K562 (cell line): ENCODE measurements at regions not wholly inside any gene's neighbourhood (a gene's known extent, or its start where the extent isn't known, plus 50 kb on each side); places are given as distances from the start of the nearest gene placed in this dataset.

Experiments used
- ATAC-seq: fragments of 200-7000 bp; cut with Tn5 transposase; 3 replicates; pipeline ENCODE4 v1.9.1; 2020; ENCODE audit warnings: moderate library complexity
- BruUV-seq: library from RNA; stranded (reverse); fragments of 400-500 nt; replicated peaks from 2 replicates; lab custom pipeline; 2021; lab: Mats Ljungman, UMichigan
- CTCF ChIA-PET: fragments of 300-600 bp; formaldehyde crosslinking; extraction: SDS; loops from one replicate; lab custom pipeline; 2021; ENCODE audit warnings: low intra/inter-chr PET ratio; lab: Yijun Ruan, JAX
- POLR2A ChIA-PET: fragments of 300-600, 350-650 bp; sonication (Branson Sonifier 250); formaldehyde crosslinking; extraction: SDS; loops from one replicate; lab custom pipeline; 2021; ENCODE audit warnings: antibody characterized with exemption, inconsistent platforms; lab: Yijun Ruan, JAX
- DNase-seq, 4 experiments: peaks; one replicate each; pipeline versions ENCODE4 v3.0.0 to v3.0.0-alpha.2; 2011 to 2018; ENCODE audit warnings: low spot score in 3 of 4, mixed read lengths in 3 of 4; ENCODE audit errors: extremely low read depth in 1 of 4
- FAIRE-seq: peaks from 2 replicates; lab custom pipeline; 2011; peaks lifted over from hg19 to GRCh38; lab: Jason Lieb, UNC
- H2AFZ ChIP-seq: 2 replicates; pipeline ENCODE4 v1.6.0; 2011; ENCODE audit warnings: low read depth, low read length, control low read depth, inconsistent platforms
- H3K27ac ChIP-seq: fragments of 200-600 bp; 3 replicates; pipeline ENCODE4 v1.8.0; 2011; ENCODE audit warnings: low read depth, mild to moderate bottlenecking, control low read depth, inconsistent platforms, low read length, moderate library complexity, mixed read lengths; ENCODE audit errors: extremely low read depth
- H3K27me3 ChIP-seq, 2 experiments: fragments of 300-600 bp in 1 of 2; 2 replicates in 1 of 2; 3 replicates in 1 of 2; pipeline versions ENCODE4 v1.6.0 to v1.8.0; 2011; ENCODE audit warnings: inconsistent platforms in 2 of 2, low read length in 2 of 2, mild to moderate bottlenecking in 1 of 2, mixed read lengths in 1 of 2, moderate library complexity in 1 of 2; ENCODE audit not compliant: control insufficient read depth in 2 of 2, insufficient read depth in 2 of 2
- H3K36me3 ChIP-seq: fragments of 300-600 bp; 3 replicates; pipeline ENCODE4 v1.8.0; 2011; ENCODE audit warnings: mild to moderate bottlenecking, low read length, inconsistent platforms; ENCODE audit not compliant: control insufficient read depth, insufficient read depth
- H3K4me1 ChIP-seq, 2 experiments: fragments of 200-600 bp in 1 of 2; replicated peaks in 1 of 2; 2 replicates in 1 of 2; 3 replicates in 1 of 2; pipeline versions ENCODE4 v1.5.1 to v1.8.0; 2011; ENCODE audit warnings: inconsistent platforms in 2 of 2, low read length in 2 of 2, mild to moderate bottlenecking in 1 of 2, mixed read lengths in 1 of 2, moderate library complexity in 1 of 2; ENCODE audit not compliant: control insufficient read depth in 2 of 2, insufficient read depth in 2 of 2
- H3K4me2 ChIP-seq: 2 replicates; pipeline ENCODE4 v1.6.1; 2011; ENCODE audit warnings: low read length, control low read depth, inconsistent platforms, mixed read lengths; ENCODE audit not compliant: insufficient read depth
- H3K4me3 ChIP-seq: fragments of 200-600 bp; sonication (generic), shearing (Covaris generic); 2 replicates; pipeline ENCODE4 v1.5.1; 2016; ENCODE audit warnings: control low read depth, inconsistent platforms
- H3K79me2 ChIP-seq: fragments of 200-600 bp; 3 replicates; pipeline ENCODE4 v1.8.0; 2011; ENCODE audit warnings: low read length, inconsistent platforms; ENCODE audit not compliant: control insufficient read depth, insufficient read depth
- H3K9ac ChIP-seq, 2 experiments: 2 replicates each; pipeline versions ENCODE4 v1.6.0 to v1.6.1; 2011; ENCODE audit warnings: low read depth in 2 of 2, low read length in 2 of 2, control low read depth in 1 of 2, inconsistent platforms in 1 of 2, mild to moderate bottlenecking in 1 of 2, mixed read lengths in 1 of 2; ENCODE audit not compliant: insufficient read depth in 1 of 2
- H3K9me1 ChIP-seq: one replicate; pipeline ENCODE4 v1.6.0; 2011; ENCODE audit warnings: inconsistent platforms, mild to moderate bottlenecking, low read length, moderate library complexity; ENCODE audit not compliant: control insufficient read depth, insufficient read depth
- H3K9me3 ChIP-seq: replicated peaks from 2 replicates; pipeline ENCODE4 v1.5.1; 2011; ENCODE audit warnings: low read depth, low read length, inconsistent platforms; ENCODE audit not compliant: control insufficient read depth, insufficient read depth
- H4K20me1 ChIP-seq: replicated peaks from 2 replicates; pipeline ENCODE4 v1.6.1; 2011; ENCODE audit warnings: low read length, inconsistent platforms, mixed read lengths; ENCODE audit not compliant: control insufficient read depth, insufficient read depth
- E2F1 ChIP-seq: sonication (generic); formaldehyde crosslinking; IDR thresholded peaks from 2 replicates; pipeline ENCODE4 v1.8.1; 2023; ENCODE audit warnings: mild to moderate bottlenecking, missing genetic modification reagents, moderate library complexity
- GTF3C2 ChIP-seq: IDR thresholded peaks from 3 replicates; pipeline ENCODE4 v1.6.1; 2011; ENCODE audit warnings: borderline replicate concordance, mild to moderate bottlenecking, moderate library complexity; ENCODE audit not compliant: insufficient read length; ENCODE audit errors: extremely low read depth
- SNIP1 ChIP-seq: fragments of 450-650 bp; IDR thresholded peaks from 2 replicates; pipeline ENCODE4 v1.7.1; 2017; ENCODE audit warnings: low read depth, mild to moderate bottlenecking
- SP1 ChIP-seq: sonication (generic); formaldehyde crosslinking; IDR thresholded peaks from 2 replicates; pipeline ENCODE4 v1.8.1; 2022; ENCODE audit warnings: mild to moderate bottlenecking, missing genetic modification reagents
- ZNF23 ChIP-seq: fragments of 250-450 bp; sonication (Bioruptor Pico); IDR thresholded peaks from 2 replicates; pipeline ENCODE4 v1.4.0; 2020; ENCODE audit warnings: mild to moderate bottlenecking
- ZNF232 ChIP-seq: sonication (generic); formaldehyde crosslinking; IDR thresholded peaks from 2 replicates; pipeline ENCODE4 v1.8.0; 2022; ENCODE audit warnings: mild to moderate bottlenecking, missing genetic modification reagents
- ZNF407 ChIP-seq: fragments of 450-650 bp; IDR thresholded peaks from 2 replicates; pipeline ENCODE4 v1.6.1; 2016; ENCODE audit warnings: low read depth
- ZNF699 ChIP-seq: fragments of 250-450 bp; sonication (Bioruptor Pico); IDR thresholded peaks from 2 replicates; pipeline ENCODE4 v1.8.0; 2021; ENCODE audit warnings: mild to moderate bottlenecking, moderate library complexity; ENCODE audit not compliant: insufficient replicate concordance
- WGBS: fragments of 100-300 bp; shearing (Covaris generic); methylation state at CpG from one replicate; pipeline ENCODE4 v1.1.6; 2016; ENCODE audit warnings: low coverage, mixed read lengths; ENCODE audit not compliant: insufficient coverage; ENCODE audit errors: missing lambda C conversion rate; 5-methylcytosine and 5-hydroxymethylcytosine counted together
- in situ Hi-C: fragments of 300-500 bp; cut with MboI; formaldehyde crosslinking; loops from 4 replicates; pipeline ENCODE4 v1.15.0; 2018; ENCODE audit warnings: inconsistent platforms, mixed read lengths
- intact Hi-C: fragments of 100-400 bp; cut with micrococcal nuclease; formaldehyde crosslinking; loops from 2 replicates; pipeline ENCODE4 v1.14.2; 2022

- TF ChIP-seq GTF3C2, result no peak
Measured at GRCh38 chr6:169162249-169162648, 91.4 kb downstream of the THBS2 start (continued).

- FAIRE-seq, result no peak
- Histone ChIP-seq H3K9me1 (no peaks in the 10 kb centered on the region), H3K79me2 (no peaks in the 10 kb centered on the region), H3K4me3 (no peak overlapping the region), H3K4me1 (no peaks in the 10 kb centered on the region; a peak in 1 of 5 replicates), H3K9ac (no peak overlapping the region), H3K9me3 (no peaks in the 10 kb centered on the region), H3K27me3 (peaks cover 78 to 83% of the 10 kb centered on the region in 2 experiments), H3K27ac (no peak overlapping the region), H3K4me2 (no peak overlapping the region), H4K20me1 (peaks cover 19% of the 10 kb centered on the region), H2AFZ (no peak overlapping the region), H3K36me3 (no peaks in the 10 kb centered on the region)
- ChIA-PET POLR2A (no interaction called here), CTCF (no interaction called here)
- WGBS, result 2% methylated on average over 13 of the region's 13 CpGs
- intact Hi-C loops, result no loop called here
- DNase-seq, result no peak
- no peak for ATAC-seq
- no TSS peak for BruUV-seq
- in situ Hi-C loops, result no loop called here
- TF ChIP-seq SP1 (CRISPR knock-in tag) (no peak), E2F1 (CRISPR knock-in tag) (no peak), SNIP1 (no peak), ZNF699 (no peak), ZNF23 (no peak), ZNF232 (no peak), ZNF407 (no peak)
Measured at GRCh38 chr6:169161572-169162167, 92.0 kb downstream of the THBS2 start.
